ENCODE measurements at regions not wholly inside any gene's neighbourhood (a gene's known extent, or its start where the extent isn't known, plus 50 kb on each side); places are given as distances from the start of the nearest gene placed in this dataset.

DNA sequence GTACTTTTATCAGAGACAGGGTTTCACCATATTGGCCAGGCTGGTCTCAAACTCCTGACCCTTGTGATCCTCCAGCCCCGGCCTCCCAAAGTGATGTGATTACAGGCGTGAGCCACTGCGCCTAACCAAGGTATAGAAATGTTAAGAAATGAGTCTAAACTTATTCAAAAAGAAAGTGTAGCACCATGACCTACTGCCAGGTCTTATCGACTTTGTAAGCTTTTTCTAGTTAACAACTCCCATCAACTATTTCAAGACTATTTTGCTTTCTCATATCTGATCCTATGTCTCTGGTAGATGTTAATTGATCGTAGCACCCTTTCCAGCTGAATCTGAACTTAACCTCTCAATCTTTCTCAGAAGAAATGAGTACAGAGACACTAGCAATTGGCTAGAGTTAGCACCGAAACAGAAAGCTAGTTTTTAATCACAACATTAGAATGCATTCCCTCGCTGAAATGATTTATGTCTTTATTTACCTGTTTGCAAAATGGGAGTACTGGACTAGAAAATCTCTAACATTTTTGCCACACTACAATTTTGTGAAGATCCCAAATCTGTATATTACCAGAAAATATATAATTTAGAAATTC is 114.0 kb upstream of the HGF start:
- FAIRE-seq, result no peak
- DNase-seq (ENCODE audit: low read depth in 1 of 2, low spot score in 1 of 2), result no peak
- TF ChIP-seq, protein P1, sequence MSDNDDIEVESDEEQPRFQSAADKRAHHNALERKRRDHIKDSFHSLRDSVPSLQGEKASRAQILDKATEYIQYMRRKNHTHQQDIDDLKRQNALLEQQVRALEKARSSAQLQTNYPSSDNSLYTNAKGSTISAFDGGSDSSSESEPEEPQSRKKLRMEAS (IDR thresholded peaks at IDR 0.05), result no peak
- TF ChIP-seq HOXB5 (CRISPR knock-in tag; IDR thresholded peaks at IDR 0.05) (no peak), POLR2AphosphoS2 (conservative IDR thresholded peaks at IDR 0.05; ENCODE audit: low read length) (no peak), TFCP2L1 (CRISPR knock-in tag; IDR thresholded peaks at IDR 0.05) (no peak), EHMT2 (IDR thresholded peaks at IDR 0.05; ENCODE audit: low read depth) (no peak), RCOR1 (IDR thresholded peaks at IDR 0.05; ENCODE audit: low read depth, low read length) (no peak), HEYL (CRISPR knock-in tag; IDR thresholded peaks at IDR 0.05) (no peak), JUN (IDR thresholded peaks at IDR 0.05) (no peak), KDM1A (IDR thresholded peaks at IDR 0.05; ENCODE audit: low read depth) (no peak)
- TF ChIP-seq, protein P2, sequence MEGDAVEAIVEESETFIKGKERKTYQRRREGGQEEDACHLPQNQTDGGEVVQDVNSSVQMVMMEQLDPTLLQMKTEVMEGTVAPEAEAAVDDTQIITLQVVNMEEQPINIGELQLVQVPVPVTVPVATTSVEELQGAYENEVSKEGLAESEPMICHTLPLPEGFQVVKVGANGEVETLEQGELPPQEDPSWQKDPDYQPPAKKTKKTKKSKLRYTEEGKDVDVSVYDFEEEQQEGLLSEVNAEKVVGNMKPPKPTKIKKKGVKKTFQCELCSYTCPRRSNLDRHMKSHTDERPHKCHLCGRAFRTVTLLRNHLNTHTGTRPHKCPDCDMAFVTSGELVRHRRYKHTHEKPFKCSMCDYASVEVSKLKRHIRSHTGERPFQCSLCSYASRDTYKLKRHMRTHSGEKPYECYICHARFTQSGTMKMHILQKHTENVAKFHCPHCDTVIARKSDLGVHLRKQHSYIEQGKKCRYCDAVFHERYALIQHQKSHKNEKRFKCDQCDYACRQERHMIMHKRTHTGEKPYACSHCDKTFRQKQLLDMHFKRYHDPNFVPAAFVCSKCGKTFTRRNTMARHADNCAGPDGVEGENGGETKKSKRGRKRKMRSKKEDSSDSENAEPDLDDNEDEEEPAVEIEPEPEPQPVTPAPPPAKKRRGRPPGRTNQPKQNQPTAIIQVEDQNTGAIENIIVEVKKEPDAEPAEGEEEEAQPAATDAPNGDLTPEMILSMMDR (IDR thresholded peaks at IDR 0.05), result no peak
- TF ChIP-seq, protein P3, sequence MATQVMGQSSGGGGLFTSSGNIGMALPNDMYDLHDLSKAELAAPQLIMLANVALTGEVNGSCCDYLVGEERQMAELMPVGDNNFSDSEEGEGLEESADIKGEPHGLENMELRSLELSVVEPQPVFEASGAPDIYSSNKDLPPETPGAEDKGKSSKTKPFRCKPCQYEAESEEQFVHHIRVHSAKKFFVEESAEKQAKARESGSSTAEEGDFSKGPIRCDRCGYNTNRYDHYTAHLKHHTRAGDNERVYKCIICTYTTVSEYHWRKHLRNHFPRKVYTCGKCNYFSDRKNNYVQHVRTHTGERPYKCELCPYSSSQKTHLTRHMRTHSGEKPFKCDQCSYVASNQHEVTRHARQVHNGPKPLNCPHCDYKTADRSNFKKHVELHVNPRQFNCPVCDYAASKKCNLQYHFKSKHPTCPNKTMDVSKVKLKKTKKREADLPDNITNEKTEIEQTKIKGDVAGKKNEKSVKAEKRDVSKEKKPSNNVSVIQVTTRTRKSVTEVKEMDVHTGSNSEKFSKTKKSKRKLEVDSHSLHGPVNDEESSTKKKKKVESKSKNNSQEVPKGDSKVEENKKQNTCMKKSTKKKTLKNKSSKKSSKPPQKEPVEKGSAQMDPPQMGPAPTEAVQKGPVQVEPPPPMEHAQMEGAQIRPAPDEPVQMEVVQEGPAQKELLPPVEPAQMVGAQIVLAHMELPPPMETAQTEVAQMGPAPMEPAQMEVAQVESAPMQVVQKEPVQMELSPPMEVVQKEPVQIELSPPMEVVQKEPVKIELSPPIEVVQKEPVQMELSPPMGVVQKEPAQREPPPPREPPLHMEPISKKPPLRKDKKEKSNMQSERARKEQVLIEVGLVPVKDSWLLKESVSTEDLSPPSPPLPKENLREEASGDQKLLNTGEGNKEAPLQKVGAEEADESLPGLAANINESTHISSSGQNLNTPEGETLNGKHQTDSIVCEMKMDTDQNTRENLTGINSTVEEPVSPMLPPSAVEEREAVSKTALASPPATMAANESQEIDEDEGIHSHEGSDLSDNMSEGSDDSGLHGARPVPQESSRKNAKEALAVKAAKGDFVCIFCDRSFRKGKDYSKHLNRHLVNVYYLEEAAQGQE (IDR thresholded peaks at IDR 0.05), result no peak
- no peak overlapping the region for H3K4me2 ChIP-seq
- ChIA-PET CTCF (no interaction called here), POLR2A (no interaction called here)
- H3K4me3 ChIP-seq, result no peak overlapping the region
- ATAC-seq, result no peak
- no peaks in the 10 kb centered on the region for H3K9me3 ChIP-seq
- no peaks in the 10 kb centered on the region for H3K4me1 ChIP-seq
- H3K27ac ChIP-seq, result no peak overlapping the region
- 85% methylated on average over 7 of the region's 7 CpGs for WGBS (ENCODE audit: missing lambda C conversion rate)

DNA sequence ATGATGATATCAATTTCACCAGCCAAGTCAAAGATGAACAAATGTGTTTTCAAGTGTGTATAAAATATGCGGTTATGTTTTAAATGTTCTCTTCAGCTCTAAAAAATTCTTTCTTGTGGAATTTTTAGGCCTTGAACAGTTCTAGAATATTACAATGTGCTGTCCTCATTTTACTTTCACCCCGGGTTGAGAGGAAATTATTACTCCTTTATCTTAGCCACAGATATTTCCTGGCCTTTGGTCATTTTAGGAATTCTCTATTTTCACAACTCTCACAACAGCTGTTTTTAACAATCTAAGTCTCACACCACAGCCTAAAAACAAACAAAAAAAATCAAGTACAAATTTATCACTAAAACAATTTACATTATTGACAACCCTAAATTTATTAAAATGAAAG is 112.2 kb upstream of the HGF start:
- 83% methylated on average over 2 of the region's 2 CpGs for WGBS (ENCODE audit: missing lambda C conversion rate)

More for the DNA sequence above, 112.2 kb upstream of the HGF start:
- H3K4me1 ChIP-seq, result no peaks in the 10 kb centered on the region
- H3K9me3 ChIP-seq, result no peaks in the 10 kb centered on the region
- DNase-seq (ENCODE audit: low read depth in 1 of 2, low spot score in 1 of 2) (no peak), FAIRE-seq (no peak), ATAC-seq (no peak)
- no peak overlapping the region for H3K4me2 ChIP-seq
- POLR2A ChIA-PET, result no interaction called here
- TF ChIP-seq, protein P4, sequence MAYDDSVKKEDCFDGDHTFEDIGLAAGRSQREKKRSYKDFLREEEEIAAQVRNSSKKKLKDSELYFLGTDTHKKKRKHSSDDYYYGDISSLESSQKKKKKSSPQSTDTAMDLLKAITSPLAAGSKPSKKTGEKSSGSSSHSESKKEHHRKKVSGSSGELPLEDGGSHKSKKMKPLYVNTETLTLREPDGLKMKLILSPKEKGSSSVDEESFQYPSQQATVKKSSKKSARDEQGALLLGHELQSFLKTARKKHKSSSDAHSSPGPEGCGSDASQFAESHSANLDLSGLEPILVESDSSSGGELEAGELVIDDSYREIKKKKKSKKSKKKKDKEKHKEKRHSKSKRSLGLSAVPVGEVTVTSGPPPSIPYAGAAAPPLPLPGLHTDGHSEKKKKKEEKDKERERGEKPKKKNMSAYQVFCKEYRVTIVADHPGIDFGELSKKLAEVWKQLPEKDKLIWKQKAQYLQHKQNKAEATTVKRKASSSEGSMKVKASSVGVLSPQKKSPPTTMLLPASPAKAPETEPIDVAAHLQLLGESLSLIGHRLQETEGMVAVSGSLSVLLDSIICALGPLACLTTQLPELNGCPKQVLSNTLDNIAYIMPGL (CRISPR knock-in tag; IDR thresholded peaks at IDR 0.05; ENCODE audit: borderline replicate concordance), result no peak
- TF ChIP-seq FOSB (CRISPR knock-in tag; IDR thresholded peaks at IDR 0.05), result no peak
- no peak for TF ChIP-seq RCOR1 (IDR thresholded peaks at IDR 0.05; ENCODE audit: low read depth, low read length)
- TF ChIP-seq, protein P2 (IDR thresholded peaks at IDR 0.05), result no peak
- TF ChIP-seq JUNB (IDR thresholded peaks at IDR 0.05), result no peak
- H3K4me3 ChIP-seq, result no peak overlapping the region
- H3K27ac ChIP-seq, result no peak overlapping the region
- CTCF ChIA-PET, result no interaction called here

Data from A549 (cell line).